ENCODE measurements at regions not wholly inside any gene's neighbourhood (a gene's known extent, or its start where the extent isn't known, plus 50 kb on each side); places are given as distances from the start of the nearest gene placed in this dataset.

DNA sequence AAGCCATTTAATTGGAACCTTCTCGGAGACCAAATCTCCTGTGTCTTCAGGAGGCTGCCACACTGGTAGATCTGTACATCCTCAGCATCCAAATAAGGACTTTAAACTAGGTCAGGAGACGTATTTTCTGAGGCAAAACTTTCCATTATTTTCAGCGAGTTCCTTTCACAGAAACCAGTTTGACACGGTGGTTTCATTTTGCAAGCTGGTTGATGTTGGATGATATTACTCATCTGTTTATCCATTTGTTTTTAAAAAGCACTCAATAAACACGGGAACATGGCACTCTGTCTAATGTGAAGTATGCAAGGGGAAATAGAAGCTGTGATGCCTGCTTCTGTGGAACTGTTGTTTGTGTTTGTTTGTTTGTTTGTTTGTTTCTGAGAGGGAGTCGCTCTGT lies 199.6 kb downstream of the ERCC6L2 start (continued):
- TF ChIP-seq, protein P1, sequence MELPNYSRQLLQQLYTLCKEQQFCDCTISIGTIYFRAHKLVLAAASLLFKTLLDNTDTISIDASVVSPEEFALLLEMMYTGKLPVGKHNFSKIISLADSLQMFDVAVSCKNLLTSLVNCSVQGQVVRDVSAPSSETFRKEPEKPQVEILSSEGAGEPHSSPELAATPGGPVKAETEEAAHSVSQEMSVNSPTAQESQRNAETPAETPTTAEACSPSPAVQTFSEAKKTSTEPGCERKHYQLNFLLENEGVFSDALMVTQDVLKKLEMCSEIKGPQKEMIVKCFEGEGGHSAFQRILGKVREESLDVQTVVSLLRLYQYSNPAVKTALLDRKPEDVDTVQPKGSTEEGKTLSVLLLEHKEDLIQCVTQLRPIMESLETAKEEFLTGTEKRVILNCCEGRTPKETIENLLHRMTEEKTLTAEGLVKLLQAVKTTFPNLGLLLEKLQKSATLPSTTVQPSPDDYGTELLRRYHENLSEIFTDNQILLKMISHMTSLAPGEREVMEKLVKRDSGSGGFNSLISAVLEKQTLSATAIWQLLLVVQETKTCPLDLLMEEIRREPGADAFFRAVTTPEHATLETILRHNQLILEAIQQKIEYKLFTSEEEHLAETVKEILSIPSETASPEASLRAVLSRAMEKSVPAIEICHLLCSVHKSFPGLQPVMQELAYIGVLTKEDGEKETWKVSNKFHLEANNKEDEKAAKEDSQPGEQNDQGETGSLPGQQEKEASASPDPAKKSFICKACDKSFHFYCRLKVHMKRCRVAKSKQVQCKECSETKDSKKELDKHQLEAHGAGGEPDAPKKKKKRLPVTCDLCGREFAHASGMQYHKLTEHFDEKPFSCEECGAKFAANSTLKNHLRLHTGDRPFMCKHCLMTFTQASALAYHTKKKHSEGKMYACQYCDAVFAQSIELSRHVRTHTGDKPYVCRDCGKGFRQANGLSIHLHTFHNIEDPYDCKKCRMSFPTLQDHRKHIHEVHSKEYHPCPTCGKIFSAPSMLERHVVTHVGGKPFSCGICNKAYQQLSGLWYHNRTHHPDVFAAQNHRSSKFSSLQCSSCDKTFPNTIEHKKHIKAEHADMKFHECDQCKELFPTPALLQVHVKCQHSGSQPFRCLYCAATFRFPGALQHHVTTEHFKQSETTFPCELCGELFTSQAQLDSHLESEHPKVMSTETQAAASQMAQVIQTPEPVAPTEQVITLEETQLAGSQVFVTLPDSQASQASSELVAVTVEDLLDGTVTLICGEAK (IDR thresholded peaks at IDR 0.05): no peak
- TF ChIP-seq, protein P1 (CRISPR knock-in tag; IDR thresholded peaks at IDR 0.05): no peak
